Fibroblast of villous mesenchyme (primary cell): ENCODE measurements at regions not wholly inside any gene's neighbourhood (a gene's known extent, or its start where the extent isn't known, plus 50 kb on each side); places are given as distances from the start of the nearest gene placed in this dataset.

Source experiments
- DNase-seq: peaks from one replicate; pipeline ENCODE4 v3.0.0-alpha.2; 2010; ENCODE audit warnings: low read depth
- H3K4me3 ChIP-seq: 2 replicates; pipeline ENCODE4 v1.5.1; 2011; ENCODE audit warnings: low read depth, mild to moderate bottlenecking, low read length
- TF ChIP-seq, protein P1 (sequence below): IDR thresholded peaks from 2 replicates; pipeline ENCODE4 v1.5.1; 2012; ENCODE audit warnings: low read depth, mild to moderate bottlenecking, low read length; ENCODE audit not compliant: insufficient read depth

DNA sequence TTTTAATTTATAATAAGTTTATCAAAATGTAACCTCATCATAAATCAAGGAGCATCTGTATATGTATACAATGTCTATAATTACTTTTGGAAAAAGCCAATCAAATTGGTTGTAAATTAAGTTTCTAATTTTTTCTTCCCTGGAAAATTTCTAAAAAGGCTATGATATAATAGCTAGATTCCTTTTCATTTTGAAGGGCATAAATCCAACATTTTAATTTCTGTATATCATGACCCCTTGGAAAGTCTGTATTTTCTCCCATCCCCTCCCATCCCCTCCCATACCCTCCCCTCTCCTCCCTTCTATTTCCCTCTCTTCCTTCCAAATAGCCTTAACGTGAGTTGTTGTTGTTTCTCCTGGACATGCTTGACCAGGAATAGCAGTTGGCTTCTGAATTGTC is 247.1 kb upstream of the FSTL5 start:
- TF ChIP-seq, protein P1, sequence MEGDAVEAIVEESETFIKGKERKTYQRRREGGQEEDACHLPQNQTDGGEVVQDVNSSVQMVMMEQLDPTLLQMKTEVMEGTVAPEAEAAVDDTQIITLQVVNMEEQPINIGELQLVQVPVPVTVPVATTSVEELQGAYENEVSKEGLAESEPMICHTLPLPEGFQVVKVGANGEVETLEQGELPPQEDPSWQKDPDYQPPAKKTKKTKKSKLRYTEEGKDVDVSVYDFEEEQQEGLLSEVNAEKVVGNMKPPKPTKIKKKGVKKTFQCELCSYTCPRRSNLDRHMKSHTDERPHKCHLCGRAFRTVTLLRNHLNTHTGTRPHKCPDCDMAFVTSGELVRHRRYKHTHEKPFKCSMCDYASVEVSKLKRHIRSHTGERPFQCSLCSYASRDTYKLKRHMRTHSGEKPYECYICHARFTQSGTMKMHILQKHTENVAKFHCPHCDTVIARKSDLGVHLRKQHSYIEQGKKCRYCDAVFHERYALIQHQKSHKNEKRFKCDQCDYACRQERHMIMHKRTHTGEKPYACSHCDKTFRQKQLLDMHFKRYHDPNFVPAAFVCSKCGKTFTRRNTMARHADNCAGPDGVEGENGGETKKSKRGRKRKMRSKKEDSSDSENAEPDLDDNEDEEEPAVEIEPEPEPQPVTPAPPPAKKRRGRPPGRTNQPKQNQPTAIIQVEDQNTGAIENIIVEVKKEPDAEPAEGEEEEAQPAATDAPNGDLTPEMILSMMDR: no peak
- no peak for DNase-seq

DNA sequence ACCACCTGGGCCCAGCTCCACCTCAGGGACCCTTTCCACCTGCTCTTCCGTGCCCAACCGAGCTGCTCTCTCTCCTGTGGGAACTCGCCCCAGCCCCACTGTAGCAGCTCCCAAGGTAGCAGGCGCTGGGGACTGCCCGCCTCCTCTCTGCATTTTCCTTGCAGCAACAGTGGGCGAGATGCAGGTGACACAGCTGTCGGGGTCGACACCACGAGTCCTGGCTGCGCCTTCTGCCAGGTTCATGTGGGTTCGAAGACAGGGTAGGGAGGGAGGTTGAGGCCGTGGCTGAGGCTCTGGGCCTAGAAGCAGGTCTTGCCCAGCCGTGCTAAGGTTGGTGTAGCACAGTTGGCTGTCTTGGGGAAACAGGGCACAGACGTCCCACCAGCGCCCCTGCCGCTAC is 245.2 kb upstream of the FSTL5 start:
- TF ChIP-seq, protein P1: no peak

More for the DNA sequence above, 247.1 kb upstream of the FSTL5 start:
- no peak overlapping the region for H3K4me3 ChIP-seq

DNA sequence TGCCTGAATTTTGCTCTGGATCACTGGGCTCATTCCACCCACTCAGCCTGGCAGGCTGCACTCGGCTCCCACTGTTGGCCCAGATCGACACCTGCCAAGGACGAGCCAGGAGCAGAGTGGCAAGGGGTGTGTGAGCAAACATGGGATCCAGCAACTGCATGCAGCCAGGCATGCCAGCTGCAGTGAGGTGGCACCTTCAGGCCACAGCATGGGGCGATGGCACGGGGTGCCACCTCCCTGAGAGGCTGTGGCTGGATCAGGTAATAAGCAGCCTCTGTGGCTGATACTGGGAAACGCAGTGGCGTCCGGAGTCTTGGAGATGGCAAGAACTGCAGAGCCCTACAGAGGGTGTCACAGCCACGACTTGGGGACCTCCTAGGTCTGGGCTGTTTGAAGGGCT is 244.5 kb upstream of the FSTL5 start:
- TF ChIP-seq, protein P1: no peak
- DNase-seq: no peak
- H3K4me3 ChIP-seq: no peak overlapping the region

More for the DNA sequence above, 245.2 kb upstream of the FSTL5 start:
- no peak overlapping the region for H3K4me3 ChIP-seq
- no peak for DNase-seq

DNA sequence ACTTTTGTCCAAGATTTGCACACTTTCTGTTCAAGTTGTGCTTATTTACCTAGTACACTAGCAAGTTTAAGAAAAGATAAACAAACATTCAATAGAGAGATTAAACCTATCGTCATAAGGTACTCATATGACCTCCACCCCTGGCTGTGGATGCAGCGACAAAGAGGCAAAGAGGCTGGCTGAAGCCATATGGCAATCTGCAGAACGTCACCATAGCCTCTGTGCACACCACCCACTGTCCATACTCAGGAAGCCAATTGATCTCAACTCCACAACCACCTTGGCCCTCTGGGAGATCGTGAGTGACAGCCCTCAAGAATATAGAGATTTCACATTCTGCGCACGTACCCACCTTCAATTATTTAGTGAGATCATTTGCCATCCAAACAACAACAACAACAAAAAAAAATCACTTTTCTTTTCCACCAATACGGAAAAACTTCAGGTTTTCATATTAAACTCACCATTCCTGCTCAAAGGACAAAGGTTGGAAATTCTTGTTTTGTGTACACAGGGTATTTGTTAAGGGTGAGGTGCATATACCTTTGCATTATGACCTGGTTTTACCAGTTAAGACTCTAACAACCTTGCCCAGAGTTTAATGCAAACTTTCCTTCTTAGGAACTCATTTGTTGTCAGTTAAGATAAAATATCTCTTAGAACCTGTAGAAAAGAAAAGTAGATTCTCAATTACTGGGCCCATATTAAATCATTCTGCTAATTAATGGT is 243.0 kb upstream of the FSTL5 start:
- no peak overlapping the region for H3K4me3 ChIP-seq
- no peak for DNase-seq
- TF ChIP-seq, protein P1: no peak

DNA sequence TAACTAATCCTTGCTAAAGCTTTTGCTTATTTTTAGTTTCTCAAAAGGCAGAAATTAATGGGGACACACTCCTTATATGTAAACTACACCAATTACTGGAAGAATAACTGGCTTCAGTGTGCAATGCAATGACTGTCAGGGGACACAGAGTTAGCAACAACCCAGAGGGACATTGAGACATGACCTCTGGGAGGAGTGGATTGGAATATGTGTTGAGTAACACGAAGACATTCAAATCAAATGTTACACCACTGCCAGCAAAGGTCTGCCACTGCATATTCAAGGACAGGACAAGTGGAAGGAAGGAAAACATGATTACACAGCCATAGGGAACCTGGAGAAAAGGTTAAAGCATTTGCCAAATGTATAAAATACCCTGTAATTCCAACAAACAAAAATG is 240.1 kb upstream of the FSTL5 start:
- DNase-seq: no peak
- H3K4me3 ChIP-seq: no peak overlapping the region
- TF ChIP-seq, protein P1: no peak

DNA sequence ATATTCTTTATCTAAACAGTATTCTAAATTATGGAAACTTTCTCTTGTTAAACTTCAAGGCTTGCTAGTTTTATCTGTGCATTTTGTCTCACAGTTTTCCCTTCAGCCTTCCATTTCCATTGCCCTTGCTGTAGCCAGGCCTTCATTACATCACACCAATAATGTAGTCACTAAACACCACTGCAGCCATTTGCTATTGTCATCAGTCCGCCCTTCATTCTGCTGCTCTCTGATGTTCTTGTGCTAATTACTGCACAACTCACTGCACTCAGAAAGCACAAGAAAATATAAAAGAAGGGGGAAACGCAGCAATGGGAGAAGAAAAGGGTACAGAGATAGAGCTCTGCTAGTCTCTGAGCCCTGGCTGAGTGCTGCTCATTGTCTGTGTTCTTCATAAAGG is 239.6 kb upstream of the FSTL5 start:
- no peak overlapping the region for H3K4me3 ChIP-seq
- no peak for DNase-seq
- TF ChIP-seq, protein P1: no peak

DNA sequence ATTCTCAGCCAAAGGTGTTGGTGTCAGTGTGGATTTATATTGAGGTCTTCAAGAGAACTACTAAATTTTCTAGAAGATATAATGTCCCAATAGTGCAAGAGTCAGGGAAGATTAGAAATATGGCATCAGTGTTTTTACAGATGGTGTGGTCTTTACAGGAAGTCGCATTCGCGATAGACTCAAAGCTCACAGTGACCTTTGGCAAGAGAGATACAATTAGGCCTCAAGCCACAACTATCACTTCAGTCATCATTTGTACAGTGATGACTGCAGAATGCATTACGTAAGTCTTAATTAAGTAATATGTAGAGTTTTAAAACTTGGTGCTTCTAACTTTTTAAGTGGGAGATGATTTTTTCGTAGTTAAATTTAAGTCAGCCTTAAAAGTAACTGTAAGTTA is 237.2 kb upstream of the FSTL5 start:
- TF ChIP-seq, protein P1: no peak
- H3K4me3 ChIP-seq: no peak overlapping the region
- no peak for DNase-seq
